Thoracic aorta (tissue), 2 donors: ENCODE measurements at regions not wholly inside any gene's neighbourhood (a gene's known extent, or its start where the extent isn't known, plus 50 kb on each side); places are given as distances from the start of the nearest gene placed in this dataset.
"Not testable (repeated sequence)": the region's sequence is repeated elsewhere in the genome, so short reads cannot be mapped to it uniquely, and the experiment has no call there.

Source experiments
- ATAC-seq: fragments of 150-250 bp; one replicate; pipeline ENCODE4 v1.8.0; 2017; ENCODE audit warnings: low read depth; ENCODE audit not compliant: insufficient number of reproducible peaks, low FRiP score
- DNase-seq: peaks from one replicate; pipeline ENCODE4 v3.0.0-alpha.2; 2020; ENCODE audit warnings: low spot score
- H3K27ac ChIP-seq, 2 donors: fragments of 200-600 bp; sonication (generic); 1 replicate in 1 of 2; 2 replicates in 1 of 2; pipeline ENCODE4 v1.5.1; 2016; ENCODE audit warnings: mild to moderate bottlenecking in 2 of 2, moderate library complexity in 2 of 2
- H3K27me3 ChIP-seq: fragments of 200-600 bp; sonication (generic); replicated peaks from 2 replicates; pipeline ENCODE4 v1.6.0; 2016; ENCODE audit warnings: mild to moderate bottlenecking; ENCODE audit not compliant: insufficient read depth
- H3K36me3 ChIP-seq: fragments of 200-600 bp; sonication (generic); one replicate; pipeline ENCODE4 v1.5.1; 2016
- H3K4me1 ChIP-seq, 2 donors: fragments of 200-600 bp; sonication (generic); 1 replicate in 1 of 2; 2 replicates in 1 of 2; pipeline versions ENCODE4 v1.5.1 to v1.6.0; 2016; ENCODE audit warnings: low read depth in 2 of 2, mild to moderate bottlenecking in 1 of 2; ENCODE audit not compliant: control insufficient read depth in 1 of 2
- H3K4me3 ChIP-seq: fragments of 200-600 bp; sonication (generic); 2 replicates; pipeline ENCODE4 v1.5.1; 2016; ENCODE audit warnings: mild to moderate bottlenecking
- H3K9me3 ChIP-seq: fragments of 200-600 bp; sonication (generic); 2 replicates; pipeline ENCODE4 v1.5.1; 2016
- TF ChIP-seq, protein P1 (sequence below): fragments of 200-600 bp; sonication (generic); IDR thresholded peaks from one replicate; pipeline ENCODE4 v1.5.1; 2019; ENCODE audit warnings: antibody characterized with exemption

DNA sequence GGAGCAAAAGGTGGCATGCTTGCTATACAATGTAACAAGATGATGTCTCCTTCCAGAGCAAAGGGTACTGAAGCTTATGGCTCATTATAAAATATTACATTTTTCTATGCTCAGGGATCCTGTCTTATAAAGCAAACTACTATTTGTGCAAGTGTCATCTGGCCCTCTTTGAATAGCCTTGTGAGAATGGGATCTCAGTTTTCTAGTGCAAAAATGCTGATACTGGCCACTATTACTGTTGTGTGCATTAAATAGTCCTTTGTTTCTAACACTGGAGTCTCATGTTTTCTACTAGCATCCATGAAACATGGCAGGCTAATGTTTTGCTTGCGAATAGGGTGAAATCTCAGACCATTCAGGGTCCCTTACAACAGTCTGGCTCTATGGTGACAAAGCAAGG, 823.0 kb downstream of the REEP3 start:
- no peaks in the 10 kb centered on the region for H3K27me3 ChIP-seq
- no peaks in the 10 kb centered on the region for H3K36me3 ChIP-seq
- H3K27ac ChIP-seq, result no peak overlapping the region
- ATAC-seq (no peak), DNase-seq (no peak)
- no peaks in the 10 kb centered on the region for H3K4me1 ChIP-seq
- H3K4me3 ChIP-seq, result no peak overlapping the region
- TF ChIP-seq, protein P1, sequence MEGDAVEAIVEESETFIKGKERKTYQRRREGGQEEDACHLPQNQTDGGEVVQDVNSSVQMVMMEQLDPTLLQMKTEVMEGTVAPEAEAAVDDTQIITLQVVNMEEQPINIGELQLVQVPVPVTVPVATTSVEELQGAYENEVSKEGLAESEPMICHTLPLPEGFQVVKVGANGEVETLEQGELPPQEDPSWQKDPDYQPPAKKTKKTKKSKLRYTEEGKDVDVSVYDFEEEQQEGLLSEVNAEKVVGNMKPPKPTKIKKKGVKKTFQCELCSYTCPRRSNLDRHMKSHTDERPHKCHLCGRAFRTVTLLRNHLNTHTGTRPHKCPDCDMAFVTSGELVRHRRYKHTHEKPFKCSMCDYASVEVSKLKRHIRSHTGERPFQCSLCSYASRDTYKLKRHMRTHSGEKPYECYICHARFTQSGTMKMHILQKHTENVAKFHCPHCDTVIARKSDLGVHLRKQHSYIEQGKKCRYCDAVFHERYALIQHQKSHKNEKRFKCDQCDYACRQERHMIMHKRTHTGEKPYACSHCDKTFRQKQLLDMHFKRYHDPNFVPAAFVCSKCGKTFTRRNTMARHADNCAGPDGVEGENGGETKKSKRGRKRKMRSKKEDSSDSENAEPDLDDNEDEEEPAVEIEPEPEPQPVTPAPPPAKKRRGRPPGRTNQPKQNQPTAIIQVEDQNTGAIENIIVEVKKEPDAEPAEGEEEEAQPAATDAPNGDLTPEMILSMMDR, result no peak
- no peaks in the 10 kb centered on the region for H3K9me3 ChIP-seq

DNA sequence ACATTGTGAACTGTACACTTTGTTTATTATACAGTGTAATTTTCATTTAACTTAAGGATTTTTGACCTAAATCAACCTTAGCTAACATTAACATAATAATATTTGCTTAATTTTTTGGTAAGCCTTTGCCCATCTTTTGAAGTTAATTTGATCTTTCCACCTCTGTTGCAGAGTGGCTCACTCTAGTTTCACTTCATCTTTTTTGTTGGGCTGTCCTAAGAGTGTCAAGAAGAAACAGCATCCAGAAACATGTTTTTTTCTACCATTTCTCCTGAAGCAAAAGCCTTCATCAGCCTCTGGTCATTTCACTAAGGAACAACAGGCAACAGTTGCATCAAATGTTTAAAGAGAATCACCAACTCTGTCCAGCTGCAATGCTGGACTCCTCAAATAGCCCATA, 824.7 kb downstream of the REEP3 start:
- H3K27ac ChIP-seq, result no peak overlapping the region
- TF ChIP-seq, protein P1, result no peak
- DNase-seq (no peak), ATAC-seq (no peak)
- H3K4me3 ChIP-seq, result no peak overlapping the region
- H3K36me3 ChIP-seq, result no peaks in the 10 kb centered on the region
- no peaks in the 10 kb centered on the region for H3K27me3 ChIP-seq
- H3K4me1 ChIP-seq, result no peaks in the 10 kb centered on the region
- H3K9me3 ChIP-seq, result no peaks in the 10 kb centered on the region

DNA sequence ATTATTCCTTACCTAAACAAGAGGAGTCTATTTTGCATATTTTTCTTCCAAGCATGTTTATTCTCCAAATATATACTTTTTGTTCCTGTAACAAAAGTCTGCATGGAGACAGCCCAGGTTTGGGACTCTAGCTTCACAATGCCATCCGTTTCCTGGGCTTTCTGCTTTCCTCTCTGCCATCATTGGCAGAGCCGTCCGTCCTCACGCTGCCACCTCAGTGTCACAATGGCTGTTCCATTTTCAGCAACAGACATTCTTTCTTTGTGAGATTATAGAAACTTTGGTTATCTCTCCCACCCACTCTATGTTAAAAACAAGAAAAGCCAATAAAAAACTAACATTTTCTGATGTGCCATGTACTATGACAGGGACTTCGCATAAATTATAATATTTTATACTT, 825.2 kb downstream of the REEP3 start:
- Histone ChIP-seq H3K4me3 (no peak overlapping the region), H3K27ac (no peak overlapping the region), H3K9me3 (no peaks in the 10 kb centered on the region), H3K36me3 (no peaks in the 10 kb centered on the region), H3K4me1 (no peaks in the 10 kb centered on the region), H3K27me3 (no peaks in the 10 kb centered on the region)
- DNase-seq (no peak), ATAC-seq (no peak)
- TF ChIP-seq, protein P1, result no peak

DNA sequence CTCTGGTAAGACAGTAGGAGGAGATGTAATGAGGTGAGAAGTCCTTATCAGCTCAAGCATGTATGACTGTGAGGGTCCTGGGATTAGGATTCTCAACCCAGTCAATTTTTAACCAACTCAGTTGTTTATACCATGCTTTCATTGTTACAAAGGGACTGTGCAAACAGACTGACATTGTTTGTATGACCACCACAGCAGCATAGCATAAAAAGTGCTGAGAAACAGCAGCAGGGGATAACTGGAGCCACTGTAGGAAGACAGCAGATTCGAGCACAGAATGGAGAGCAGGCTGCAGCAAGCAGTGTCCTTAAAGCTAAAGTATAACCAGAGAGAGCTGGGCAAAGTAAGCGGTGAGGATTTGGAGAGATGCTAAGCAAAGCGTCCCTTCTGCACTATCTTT, 829.5 kb downstream of the REEP3 start:
- Histone ChIP-seq H3K4me1 (no peaks in the 10 kb centered on the region), H3K4me3 (no peak overlapping the region), H3K27ac (no peak overlapping the region), H3K27me3 (no peaks in the 10 kb centered on the region), H3K36me3 (no peaks in the 10 kb centered on the region), H3K9me3 (no peaks in the 10 kb centered on the region)
- no peak for ATAC-seq
- DNase-seq, result no peak
- TF ChIP-seq, protein P1, result no peak

DNA sequence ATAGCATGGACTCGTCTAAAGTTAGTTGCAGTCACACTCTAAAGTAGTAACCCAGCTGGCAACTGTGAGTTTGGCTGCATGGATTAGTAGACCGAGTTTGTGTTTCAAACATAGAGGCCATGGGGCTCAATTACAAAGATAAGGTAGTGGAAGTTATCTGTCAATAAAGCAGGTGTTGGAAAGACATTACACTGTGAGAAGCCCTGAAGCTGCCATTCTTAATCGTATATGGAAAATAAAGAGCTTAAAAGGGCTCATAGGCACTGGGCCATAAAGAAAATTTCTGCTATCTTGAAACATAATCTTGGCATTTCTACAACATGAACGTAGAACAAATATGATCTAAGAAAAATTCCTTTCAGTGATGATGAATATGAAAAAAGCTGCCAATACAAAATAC, 837.7 kb downstream of the REEP3 start:
- TF ChIP-seq, protein P1, result no peak
- no peak overlapping the region for H3K27ac ChIP-seq
- ATAC-seq (no peak), DNase-seq (no peak)
- H3K27me3 ChIP-seq, result no peaks in the 10 kb centered on the region
- no peak overlapping the region for H3K4me3 ChIP-seq
- H3K4me1 ChIP-seq, result no peaks in the 10 kb centered on the region
- no peaks in the 10 kb centered on the region for H3K36me3 ChIP-seq
- no peaks in the 10 kb centered on the region for H3K9me3 ChIP-seq

DNA sequence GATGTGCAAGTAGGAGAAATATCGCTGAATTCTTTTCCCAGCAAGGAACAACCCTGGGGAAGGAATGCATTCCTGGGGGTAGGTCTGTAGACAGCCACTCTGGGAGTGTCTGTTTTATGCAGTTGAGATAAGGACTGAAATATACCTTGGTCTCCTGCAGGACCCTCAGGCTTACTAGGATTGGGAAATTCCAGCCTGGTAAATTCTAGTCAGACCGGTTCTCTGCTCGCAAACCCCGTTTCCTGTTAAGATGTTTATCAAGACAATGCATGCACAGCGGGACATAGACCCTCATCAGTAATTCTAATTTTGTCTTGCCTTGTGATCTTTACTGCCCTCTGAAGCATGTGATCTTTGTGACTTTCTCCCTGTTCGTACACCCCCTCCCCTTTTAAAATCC, 839.0 kb downstream of the REEP3 start:
- H3K9me3 ChIP-seq, H3K36me3 ChIP-seq, H3K4me3 ChIP-seq, DNase-seq, ATAC-seq, H3K4me1 ChIP-seq, H3K27me3 ChIP-seq, H3K27ac ChIP-seq: not testable (repeated sequence)
